ENCODE measurements at regions not wholly inside any gene's neighbourhood (a gene's known extent, or its start where the extent isn't known, plus 50 kb on each side); places are given as distances from the start of the nearest gene placed in this dataset.
A peak's percentile ranks its signal among the peaks of the same experiment; 100 is the strongest.

- DNase-seq (ENCODE audit: low spot score), result peak; percentile 54
- no peak for TF ChIP-seq CTCF (IDR thresholded peaks at IDR 0.05)
- no peak overlapping the region for H3K4me3 ChIP-seq
- no peak overlapping the region for H3K27ac ChIP-seq
These were observed 323.0 kb upstream of the IRX4 start for GRCh38 chr5:2205596-2206226.

- TF ChIP-seq CTCF (IDR thresholded peaks at IDR 0.05), result no peak
- no peak overlapping the region for H3K27ac ChIP-seq
- peak; percentile 38 for DNase-seq (ENCODE audit: low spot score)
- H3K4me3 ChIP-seq, result no peak overlapping the region
These were observed 322.5 kb upstream of the IRX4 start for GRCh38 chr5:2205185-2205585.

GRCh38 chr5:2204366-2205184 lies 321.9 kb upstream of the IRX4 start:
- TF ChIP-seq CTCF (IDR thresholded peaks at IDR 0.05), result no peak
- Histone ChIP-seq H3K27ac (no peak overlapping the region), H3K4me3 (no peak overlapping the region)
- peak; percentile 52 for DNase-seq (ENCODE audit: low spot score)

GRCh38 chr5:2203774-2204173 lies 321.0 kb upstream of the IRX4 start:
- DNase-seq (ENCODE audit: low spot score), result peak; percentile 14
- TF ChIP-seq CTCF (IDR thresholded peaks at IDR 0.05), result no peak

GRCh38 chr5:2201832-2202231 lies 319.1 kb upstream of the IRX4 start:
- no peak for TF ChIP-seq CTCF (IDR thresholded peaks at IDR 0.05)
- H3K27ac ChIP-seq, result no peak overlapping the region
- peak; percentile 41 for DNase-seq (ENCODE audit: low spot score)
- no peak overlapping the region for H3K4me3 ChIP-seq

More at GRCh38 chr5:2203774-2204173, 321.0 kb upstream of the IRX4 start:
- Histone ChIP-seq H3K27ac (no peak overlapping the region), H3K4me3 (no peak overlapping the region)

- no peak for DNase-seq (ENCODE audit: low spot score)
- no peak for TF ChIP-seq CTCF (IDR thresholded peaks at IDR 0.05)
- H3K4me3 ChIP-seq, result no peak overlapping the region
- no peak overlapping the region for H3K27ac ChIP-seq
These were observed 318.7 kb upstream of the IRX4 start for GRCh38 chr5:2201421-2201820.

- no peak for TF ChIP-seq CTCF (IDR thresholded peaks at IDR 0.05)
- no peak overlapping the region for H3K4me3 ChIP-seq
- DNase-seq (ENCODE audit: low spot score), result peak; percentile 57
- no peak overlapping the region for H3K27ac ChIP-seq
These were observed 318.3 kb upstream of the IRX4 start for GRCh38 chr5:2201011-2201410.
